Activated T-helper 1 cell treated with anti-CD3 and anti-CD28 coated beads, Interleukin-12 subunit alpha, Interleukin-12 subunit beta, Interleukin-2, Interleukin-4 antibody, amounts not matched to agents 30 ng/mL and 10 ng/mL and 1 ng/mL, durations not matched to agents 14 hours and 24 hours and 36 hours (primary cell): ENCODE measurements at regions not wholly inside any gene's neighbourhood (a gene's known extent, or its start where the extent isn't known, plus 50 kb on each side); places are given as distances from the start of the nearest gene placed in this dataset.

Experiments
- DNase-seq: peaks from one replicate; pipeline ENCODE4 v3.0.0; 2021; ENCODE audit warnings: low spot score
- H3K27ac Mint-ChIP-seq: one replicate; pipeline ENCODE4 v1.8.0; 2021; ENCODE audit warnings: mild to moderate bottlenecking, mixed read lengths
- H3K27me3 Mint-ChIP-seq: one replicate; pipeline ENCODE4 v1.8.0; 2022; ENCODE audit warnings: mild to moderate bottlenecking, moderate library complexity, mixed read lengths; ENCODE audit not compliant: insufficient read depth
- H3K36me3 Mint-ChIP-seq: one replicate; pipeline ENCODE4 v1.8.0; 2021; ENCODE audit warnings: low read depth, mixed read lengths
- H3K4me1 Mint-ChIP-seq: one replicate; pipeline ENCODE4 v1.8.0; 2021; ENCODE audit warnings: low read depth, mixed read lengths
- H3K4me3 Mint-ChIP-seq: one replicate; pipeline ENCODE4 v1.8.0; 2021; ENCODE audit warnings: mild to moderate bottlenecking, moderate library complexity, mixed read lengths
- H3K9me3 Mint-ChIP-seq: one replicate; pipeline ENCODE4 v1.8.0; 2021; ENCODE audit warnings: mixed read lengths
- intact Hi-C: fragments of 100-400 bp; cut with micrococcal nuclease; formaldehyde crosslinking; loops from one replicate; pipeline ENCODE4 v1.15.1; 2024

DNA sequence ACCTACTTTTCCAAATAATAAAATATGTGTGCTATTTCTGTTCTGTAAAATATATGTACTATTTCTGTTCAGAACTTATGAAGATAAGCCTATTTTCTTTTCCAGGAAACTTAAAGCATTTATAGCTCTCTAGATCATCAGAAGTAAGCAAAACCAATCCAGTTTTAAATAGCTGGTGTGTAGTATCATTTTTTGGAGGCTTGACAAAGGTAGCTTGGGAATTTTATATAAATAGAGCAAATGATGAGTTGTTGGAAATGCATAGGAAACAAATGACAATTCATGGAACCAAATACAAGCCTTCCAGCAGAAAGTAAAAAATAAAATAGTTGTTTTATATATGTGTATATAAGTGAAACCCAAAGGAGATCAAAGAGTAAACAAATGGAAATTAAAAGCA lies 1038.1 kb upstream of the ARRDC3 start:
- DNase-seq = no peak
- H3K4me3 Mint-ChIP-seq = no peak overlapping the region
- no peak overlapping the region for H3K27ac Mint-ChIP-seq
- H3K9me3 Mint-ChIP-seq = peaks cover 30% of the 10 kb centered on the region
- H3K27me3 Mint-ChIP-seq = no peaks in the 10 kb centered on the region
- intact Hi-C loops = no loop called here
- no peaks in the 10 kb centered on the region for H3K36me3 Mint-ChIP-seq
- no peaks in the 10 kb centered on the region for H3K4me1 Mint-ChIP-seq

DNA sequence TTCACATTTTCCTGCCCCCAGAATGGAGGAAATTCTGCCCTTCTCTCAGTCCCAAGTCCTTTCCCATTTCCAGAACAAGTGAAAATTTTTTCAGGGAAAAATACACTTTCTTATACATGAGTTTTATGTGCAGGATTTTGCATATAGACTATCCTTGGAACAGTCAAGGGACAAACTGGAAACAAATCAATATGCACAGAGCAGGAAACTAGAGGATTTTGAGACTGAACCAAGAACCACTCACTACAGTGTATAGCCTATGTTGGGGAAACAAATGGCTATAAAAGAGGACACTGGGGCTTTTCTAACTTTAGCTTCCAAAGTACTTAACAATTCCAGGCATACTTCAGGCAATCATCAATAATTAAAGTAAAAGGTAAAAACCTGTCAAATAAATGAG lies 1036.1 kb upstream of the ARRDC3 start:
- no peak for DNase-seq
- Mint-ChIP-seq H3K9me3 (peaks cover 28% of the 10 kb centered on the region), H3K27me3 (no peaks in the 10 kb centered on the region), H3K4me3 (no peak overlapping the region), H3K4me1 (no peaks in the 10 kb centered on the region), H3K27ac (no peak overlapping the region), H3K36me3 (no peaks in the 10 kb centered on the region)
- intact Hi-C loops = no loop called here

DNA sequence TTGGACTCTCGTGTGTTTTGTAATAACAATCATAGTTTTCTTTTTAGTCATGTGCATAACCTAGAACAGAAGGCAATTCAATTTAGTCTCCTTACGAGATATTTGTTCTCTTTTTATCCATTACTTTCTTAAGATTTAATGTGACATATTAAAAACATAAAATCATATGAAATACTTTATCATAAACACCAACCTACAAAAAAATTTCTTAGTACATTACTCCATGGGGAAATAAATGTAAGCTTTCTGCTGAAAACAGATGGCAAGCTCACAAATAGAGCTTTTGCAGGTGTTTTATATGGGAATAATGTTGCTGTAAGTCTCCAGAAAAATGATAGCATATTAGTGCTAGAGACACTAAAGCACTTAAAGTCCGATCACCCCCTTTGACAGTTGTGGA lies 1035.2 kb upstream of the ARRDC3 start:
- H3K9me3 Mint-ChIP-seq = peaks cover 19% of the 10 kb centered on the region
- no peak overlapping the region for H3K27ac Mint-ChIP-seq
- no peak overlapping the region for H3K4me3 Mint-ChIP-seq
- H3K36me3 Mint-ChIP-seq = no peaks in the 10 kb centered on the region
- no peaks in the 10 kb centered on the region for H3K27me3 Mint-ChIP-seq
- no peaks in the 10 kb centered on the region for H3K4me1 Mint-ChIP-seq
- intact Hi-C loops = no loop called here
- DNase-seq = no peak

DNA sequence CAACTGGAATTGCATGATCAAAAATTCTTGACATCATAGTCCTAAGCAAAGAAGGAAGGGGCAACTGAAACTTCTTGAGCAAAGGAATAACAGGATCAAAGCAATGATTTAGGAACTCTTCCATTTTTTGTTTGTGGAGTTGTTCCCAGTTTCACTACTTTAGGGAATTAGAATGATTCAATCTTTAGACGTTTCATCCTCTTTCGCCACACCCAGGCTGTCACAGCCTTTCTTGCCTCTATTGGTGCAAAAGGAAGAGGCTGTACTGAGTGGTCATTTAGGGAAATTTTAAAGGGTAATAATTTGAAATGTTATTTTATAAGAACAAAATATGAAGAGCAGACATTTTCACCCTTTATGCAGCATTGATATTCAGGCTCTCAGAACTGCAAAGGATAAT lies 1026.0 kb upstream of the ARRDC3 start:
- intact Hi-C loops = no loop called here
- no peak overlapping the region for H3K4me3 Mint-ChIP-seq
- no peak overlapping the region for H3K27ac Mint-ChIP-seq
- no peaks in the 10 kb centered on the region for H3K4me1 Mint-ChIP-seq
- DNase-seq = no peak
- H3K9me3 Mint-ChIP-seq = no peaks in the 10 kb centered on the region
- H3K27me3 Mint-ChIP-seq = no peaks in the 10 kb centered on the region
- no peaks in the 10 kb centered on the region for H3K36me3 Mint-ChIP-seq

DNA sequence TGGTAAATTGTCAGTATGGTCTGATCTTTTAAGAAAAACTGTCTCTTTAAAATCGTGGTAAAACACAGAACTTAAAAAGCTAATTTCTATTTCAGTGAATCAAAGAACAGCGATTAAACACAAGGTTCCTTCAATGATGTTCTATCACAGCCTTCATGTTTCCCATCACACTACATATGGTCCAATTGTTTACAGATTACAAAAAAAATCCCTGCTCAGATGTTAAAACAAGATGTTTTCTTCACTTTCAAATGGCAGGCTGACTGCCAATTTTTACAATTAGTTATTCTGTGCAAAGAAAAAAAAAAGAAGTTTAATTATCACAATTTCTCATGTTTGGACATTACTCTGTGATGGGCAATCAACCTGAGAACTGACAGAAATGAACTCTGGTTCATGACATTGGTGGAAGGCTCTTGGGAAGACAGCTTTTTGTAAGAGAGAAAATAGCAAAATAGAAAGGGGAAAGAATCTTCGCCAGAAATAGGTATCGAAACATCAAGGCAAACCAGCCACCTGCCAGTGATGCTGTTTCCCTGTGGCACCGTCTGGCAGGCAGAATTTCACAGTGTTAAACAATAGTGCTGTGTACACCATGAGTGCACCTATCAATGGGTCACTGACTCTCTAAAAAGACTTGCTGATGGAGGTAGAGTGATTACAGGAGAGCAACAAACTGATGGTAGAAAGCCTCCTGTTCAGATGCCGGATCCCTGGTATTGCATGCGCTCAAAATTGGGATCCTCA lies 1020.0 kb upstream of the ARRDC3 start:
- Mint-ChIP-seq H3K36me3 (no peaks in the 10 kb centered on the region), H3K4me1 (no peaks in the 10 kb centered on the region), H3K4me3 (no peak overlapping the region), H3K9me3 (no peaks in the 10 kb centered on the region), H3K27ac (no peak overlapping the region), H3K27me3 (no peaks in the 10 kb centered on the region)
- intact Hi-C loops = no loop called here
- no peak for DNase-seq

DNA sequence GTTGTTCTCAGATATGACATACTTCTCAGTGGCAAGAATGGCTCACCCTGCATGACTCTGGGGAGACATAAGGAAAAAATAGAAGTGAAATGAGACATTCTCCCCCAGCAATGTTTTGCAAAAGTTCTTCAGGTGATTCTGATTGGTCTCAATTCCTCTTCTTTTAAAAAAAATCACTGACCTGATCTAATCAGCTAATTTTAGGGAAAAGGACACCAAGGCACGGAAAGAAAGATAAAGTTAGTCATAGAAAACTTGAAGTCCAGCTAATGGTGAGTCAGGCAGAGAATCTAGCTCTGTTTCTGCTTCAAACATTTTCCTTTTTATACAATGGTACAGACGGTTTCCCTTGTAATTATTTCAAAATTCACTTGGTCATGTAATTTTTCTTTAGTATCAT lies 1018.9 kb upstream of the ARRDC3 start:
- H3K4me3 Mint-ChIP-seq = no peak overlapping the region
- H3K27me3 Mint-ChIP-seq = no peaks in the 10 kb centered on the region
- H3K36me3 Mint-ChIP-seq = no peaks in the 10 kb centered on the region
- no peak for DNase-seq
- intact Hi-C loops = no loop called here
- no peaks in the 10 kb centered on the region for H3K9me3 Mint-ChIP-seq
- H3K27ac Mint-ChIP-seq = no peak overlapping the region
- no peaks in the 10 kb centered on the region for H3K4me1 Mint-ChIP-seq

DNA sequence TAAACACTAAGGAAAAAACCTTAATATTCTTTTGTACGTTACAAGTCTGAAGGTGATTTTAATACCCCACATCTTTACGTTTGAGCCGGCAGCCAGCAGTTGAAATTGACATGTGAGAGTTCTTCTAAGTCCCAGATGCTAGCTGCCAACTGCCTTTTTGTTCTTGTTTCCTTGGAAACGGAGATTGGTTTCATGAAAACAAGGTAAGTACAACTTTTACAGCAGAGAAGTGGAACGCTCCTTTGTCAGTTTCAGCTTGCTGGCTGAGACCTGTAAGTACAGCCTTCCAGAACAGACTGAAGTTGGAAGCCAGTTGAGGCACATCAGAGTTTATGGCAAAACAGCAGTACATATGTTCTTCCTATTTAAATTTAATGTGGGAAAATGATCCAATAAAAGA lies 1018.4 kb upstream of the ARRDC3 start:
- Mint-ChIP-seq H3K4me1 (no peaks in the 10 kb centered on the region), H3K4me3 (no peak overlapping the region), H3K27ac (no peak overlapping the region), H3K36me3 (no peaks in the 10 kb centered on the region), H3K27me3 (no peaks in the 10 kb centered on the region), H3K9me3 (no peaks in the 10 kb centered on the region)
- DNase-seq = no peak
- intact Hi-C loops = no loop called here

DNA sequence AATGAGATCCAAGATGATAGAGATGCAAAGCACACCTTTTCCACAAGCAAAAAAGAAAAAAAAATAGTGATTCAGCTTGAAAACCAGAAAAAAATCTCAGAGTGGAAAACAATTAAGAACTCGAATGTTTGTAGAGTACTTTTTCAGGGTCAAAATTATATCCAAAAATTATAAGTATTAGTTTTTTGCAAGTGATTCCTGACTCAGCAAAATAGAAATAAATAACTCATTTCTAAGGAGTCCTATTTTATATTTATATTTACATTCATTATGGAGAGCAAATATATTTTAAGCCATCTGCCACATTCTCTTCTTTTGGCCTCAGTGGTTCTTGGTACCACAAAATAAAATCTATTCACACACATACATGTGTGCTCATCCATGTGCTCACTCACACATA lies 1011.8 kb upstream of the ARRDC3 start:
- Mint-ChIP-seq H3K9me3 (no peaks in the 10 kb centered on the region), H3K27ac (no peak overlapping the region), H3K36me3 (no peaks in the 10 kb centered on the region), H3K27me3 (no peaks in the 10 kb centered on the region), H3K4me3 (no peak overlapping the region), H3K4me1 (no peaks in the 10 kb centered on the region)
- no peak for DNase-seq
- intact Hi-C loops = no loop called here

DNA sequence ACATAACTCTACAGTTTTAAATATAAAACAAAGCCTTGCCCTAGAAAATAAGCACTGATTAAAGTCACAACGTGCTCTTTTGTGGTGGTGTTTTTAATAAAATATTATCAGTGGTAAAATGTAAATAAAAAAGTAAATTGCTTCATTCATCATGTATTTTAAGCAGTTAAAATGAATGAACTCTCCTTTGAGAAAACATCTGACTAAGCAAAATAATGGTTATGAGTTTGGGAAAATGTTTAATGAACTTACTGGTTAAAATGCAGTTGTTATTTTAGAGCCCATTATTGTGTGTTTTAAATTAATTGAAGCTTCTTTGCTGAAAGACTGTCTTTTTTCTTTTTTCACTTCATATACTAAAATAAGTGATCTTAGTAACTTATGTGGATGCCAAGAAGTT lies 1007.5 kb upstream of the ARRDC3 start:
- no peak for DNase-seq
- Mint-ChIP-seq H3K9me3 (peaks cover 3% of the 10 kb centered on the region), H3K4me3 (no peak overlapping the region), H3K27me3 (no peaks in the 10 kb centered on the region), H3K4me1 (no peaks in the 10 kb centered on the region), H3K36me3 (no peaks in the 10 kb centered on the region), H3K27ac (no peak overlapping the region)
- intact Hi-C loops = no loop called here

DNA sequence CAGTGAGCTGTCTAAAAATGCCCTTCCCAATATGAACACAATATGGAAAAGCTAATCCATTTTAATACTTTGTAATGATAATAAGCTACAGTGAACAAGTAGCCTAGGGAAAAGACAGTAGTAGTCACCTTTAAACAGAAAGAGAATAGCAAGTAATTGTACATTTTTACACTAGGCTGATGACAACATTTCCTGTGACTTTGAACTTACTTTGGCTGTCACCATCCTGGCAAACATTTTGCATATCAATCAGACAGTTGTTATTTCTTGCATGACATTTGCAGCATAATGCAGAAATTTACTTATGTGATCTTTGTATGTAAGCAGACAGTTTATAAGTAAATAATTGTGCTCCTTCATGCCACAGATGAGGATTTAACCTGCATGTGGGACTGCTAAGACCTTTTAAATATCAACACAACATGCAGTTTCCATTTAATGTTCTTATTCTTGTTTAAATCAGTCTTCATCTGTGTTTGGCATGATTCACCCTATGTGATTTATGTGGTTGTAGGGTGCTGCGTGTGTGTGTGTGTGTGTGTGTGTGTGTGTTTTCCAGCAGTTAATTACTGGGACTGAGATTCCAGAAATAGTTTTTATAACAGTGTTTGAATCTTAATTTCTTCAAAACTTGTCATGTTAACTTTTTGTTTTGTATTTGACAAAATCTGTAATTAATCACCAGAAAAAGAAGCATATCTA lies 997.1 kb upstream of the ARRDC3 start:
- no peaks in the 10 kb centered on the region for H3K4me1 Mint-ChIP-seq
- no peak overlapping the region for H3K4me3 Mint-ChIP-seq
- H3K36me3 Mint-ChIP-seq = no peaks in the 10 kb centered on the region
- H3K27me3 Mint-ChIP-seq = no peaks in the 10 kb centered on the region
- no peak for DNase-seq
- no peak overlapping the region for H3K27ac Mint-ChIP-seq
- intact Hi-C loops = no loop called here
- H3K9me3 Mint-ChIP-seq = no peaks in the 10 kb centered on the region

DNA sequence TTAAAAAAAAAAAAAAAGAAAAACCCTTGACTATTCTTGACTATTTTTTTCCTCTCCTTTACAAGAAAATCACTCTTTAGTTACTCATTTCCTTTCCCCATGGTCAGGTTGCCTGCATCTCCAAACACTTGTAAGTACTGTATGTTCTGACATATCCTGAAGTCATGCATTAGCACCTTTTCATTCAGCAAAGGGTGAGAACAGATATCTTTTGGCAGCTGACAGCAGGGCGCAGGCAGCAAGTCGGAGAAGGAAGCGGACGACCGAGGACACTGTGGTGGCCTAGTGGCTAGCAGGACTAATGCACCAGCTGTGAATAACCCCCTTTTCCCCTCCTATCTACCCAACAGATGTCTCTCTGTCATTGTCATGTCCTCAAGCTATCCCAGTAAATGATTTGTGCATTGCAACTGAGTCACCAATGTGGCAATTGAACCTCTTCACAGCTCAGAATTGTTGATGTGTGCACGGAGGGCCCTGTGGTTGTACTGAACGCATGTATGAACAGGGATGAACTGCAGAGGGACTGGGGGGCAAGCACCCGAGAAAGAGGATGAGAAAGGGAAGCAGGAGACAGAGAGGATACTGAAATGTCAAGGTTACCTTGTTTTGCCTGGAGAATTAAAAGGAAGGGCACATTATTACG lies 996.0 kb upstream of the ARRDC3 start:
- Mint-ChIP-seq H3K4me1 (no peaks in the 10 kb centered on the region), H3K4me3 (no peak overlapping the region), H3K36me3 (no peaks in the 10 kb centered on the region), H3K9me3 (no peaks in the 10 kb centered on the region), H3K27ac (no peak overlapping the region), H3K27me3 (no peaks in the 10 kb centered on the region)
- no peak for DNase-seq
- intact Hi-C loops = no loop called here

DNA sequence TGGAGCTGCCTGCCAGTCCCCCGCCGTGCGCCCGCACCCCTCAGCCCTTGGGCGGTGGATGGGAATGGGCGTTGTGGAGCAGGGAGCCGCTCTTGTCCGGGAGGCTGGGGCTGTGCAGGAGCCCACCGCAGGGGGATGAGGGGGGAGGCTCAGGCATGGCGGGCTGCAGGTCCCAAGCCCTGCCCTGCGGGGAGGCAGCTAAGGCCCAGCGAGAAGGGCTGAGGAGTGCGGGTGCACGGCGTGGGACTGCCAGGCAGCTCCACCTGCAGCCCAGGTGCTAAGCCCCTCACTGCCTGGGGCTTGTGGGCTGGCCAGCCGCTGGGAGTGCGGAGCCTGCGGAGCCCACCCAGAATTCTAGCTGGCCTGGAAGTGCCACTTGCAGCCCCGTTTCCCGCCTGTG lies 991.7 kb upstream of the ARRDC3 start:
- DNase-seq = no peak
- H3K9me3 Mint-ChIP-seq = no peaks in the 10 kb centered on the region
- H3K27me3 Mint-ChIP-seq = no peaks in the 10 kb centered on the region
- no peaks in the 10 kb centered on the region for H3K36me3 Mint-ChIP-seq
- intact Hi-C loops = no loop called here
- H3K4me1 Mint-ChIP-seq = no peaks in the 10 kb centered on the region
- H3K4me3 Mint-ChIP-seq = no peak overlapping the region
- H3K27ac Mint-ChIP-seq = no peak overlapping the region

DNA sequence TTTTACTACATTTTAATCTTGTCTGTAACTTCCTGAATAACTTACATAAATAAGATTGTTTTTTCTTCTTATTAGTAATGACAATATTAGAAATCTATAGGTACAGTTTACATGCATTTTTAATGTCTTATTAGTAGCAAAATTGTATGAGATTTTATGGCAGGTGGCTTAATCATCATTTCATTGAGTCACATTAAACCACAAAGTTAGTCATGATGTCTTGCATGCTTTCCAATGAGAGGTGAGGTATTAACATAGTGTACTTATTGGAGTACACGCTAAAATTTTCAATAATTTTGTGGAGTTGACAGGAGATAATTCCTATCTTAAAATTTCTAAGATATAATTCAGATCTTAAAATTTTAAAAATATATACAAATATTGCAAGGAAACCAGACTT lies 989.6 kb upstream of the ARRDC3 start:
- Mint-ChIP-seq H3K27ac (no peak overlapping the region), H3K36me3 (no peaks in the 10 kb centered on the region), H3K9me3 (no peaks in the 10 kb centered on the region), H3K4me3 (no peak overlapping the region), H3K27me3 (no peaks in the 10 kb centered on the region), H3K4me1 (no peaks in the 10 kb centered on the region)
- DNase-seq = no peak
- intact Hi-C loops = no loop called here
